ENCODE measurements at regions not wholly inside any gene's neighbourhood (a gene's known extent, or its start where the extent isn't known, plus 50 kb on each side); places are given as distances from the start of the nearest gene placed in this dataset.

DNA sequence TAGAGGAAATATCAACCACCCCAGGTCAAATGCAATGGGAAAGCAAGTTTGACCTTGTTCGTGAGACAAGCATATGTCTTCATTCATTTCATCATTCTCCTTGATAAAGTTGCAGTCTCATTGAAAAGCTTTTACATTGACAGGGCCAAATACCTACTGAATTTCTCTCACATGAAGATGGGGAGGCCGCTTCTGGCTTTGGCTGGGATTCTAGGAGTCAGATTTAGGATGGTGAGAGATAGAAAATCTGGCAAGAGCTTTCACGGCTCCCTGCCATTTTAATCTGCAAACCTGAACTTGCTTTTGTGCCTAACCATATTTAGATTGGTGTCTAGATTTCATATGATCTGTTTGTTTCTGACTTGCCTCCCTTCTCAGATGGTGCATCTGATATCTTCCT, 88.0 kb downstream of the TMEM100 start:
- DNase-seq (ENCODE audit: low read depth in 2 of 2), result no peak

- no peak for DNase-seq (ENCODE audit: low read depth in 2 of 2)
Measured at GRCh38 chr17:55632893-55633292, 89.8 kb downstream of the TMEM100 start.

GRCh38 chr17:55632236-55632635, 90.4 kb downstream of the TMEM100 start:
- no peak for DNase-seq (ENCODE audit: low read depth in 2 of 2)

GRCh38 chr17:55629995-55630394, 92.7 kb downstream of the TMEM100 start:
- no peak for DNase-seq (ENCODE audit: low read depth in 2 of 2)

DNA sequence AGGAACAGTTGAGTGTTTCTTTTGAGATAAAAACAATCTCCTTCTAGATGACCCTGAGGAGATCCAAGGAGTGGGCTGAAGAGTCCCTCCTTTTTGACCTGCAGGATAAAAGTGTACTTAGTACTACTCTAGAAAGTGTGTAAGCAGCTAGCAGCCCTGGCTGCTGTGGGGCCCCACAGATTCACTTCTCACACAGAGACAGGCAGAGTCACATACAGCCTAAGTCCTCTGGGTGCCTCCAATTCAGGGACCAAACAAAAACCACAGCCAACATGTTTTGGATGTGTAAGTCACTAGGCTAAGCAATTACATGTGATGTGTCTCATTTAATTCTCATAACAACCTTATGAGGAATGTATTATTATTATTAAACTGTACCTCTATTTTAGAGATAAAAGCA, 97.1 kb downstream of the TMEM100 start:
- no peak for DNase-seq (ENCODE audit: low read depth in 2 of 2)

DNA sequence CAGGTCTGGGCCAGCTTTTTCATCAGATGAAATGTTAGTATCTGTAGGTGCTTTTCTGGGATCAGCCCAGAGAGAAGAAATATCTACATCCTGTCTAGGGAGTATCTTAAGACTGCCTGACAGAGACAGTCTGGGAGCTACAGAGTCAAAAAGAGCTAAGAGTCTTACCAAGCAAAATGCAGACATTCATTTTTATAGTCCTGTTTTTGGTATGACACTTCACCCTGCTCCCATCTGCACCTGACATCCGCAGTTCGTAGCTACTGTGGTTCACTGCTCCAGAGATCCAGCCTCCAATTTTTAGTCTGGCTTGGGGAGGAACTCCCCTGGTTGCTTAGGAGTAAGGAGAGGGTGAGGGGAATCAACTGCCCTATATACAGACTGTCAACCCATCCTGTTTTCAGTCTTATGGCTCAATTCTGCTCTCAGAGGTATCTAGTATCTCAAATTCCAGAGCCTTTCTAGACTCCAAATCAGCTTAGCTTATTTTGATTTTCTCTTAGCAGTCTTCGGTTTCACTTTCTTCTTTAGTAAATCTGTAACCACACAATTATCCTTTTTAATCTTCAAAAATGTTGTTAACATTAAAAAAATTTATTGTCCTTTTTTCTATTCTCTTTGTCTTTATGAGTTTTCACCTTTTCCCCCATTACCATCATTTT, 97.8 kb downstream of the TMEM100 start:
- DNase-seq (ENCODE audit: low read depth in 2 of 2), result no peak

- no peak for DNase-seq (ENCODE audit: low read depth in 2 of 2)
Measured at GRCh38 chr17:55622547-55622946, 100.1 kb downstream of the TMEM100 start.

DNA sequence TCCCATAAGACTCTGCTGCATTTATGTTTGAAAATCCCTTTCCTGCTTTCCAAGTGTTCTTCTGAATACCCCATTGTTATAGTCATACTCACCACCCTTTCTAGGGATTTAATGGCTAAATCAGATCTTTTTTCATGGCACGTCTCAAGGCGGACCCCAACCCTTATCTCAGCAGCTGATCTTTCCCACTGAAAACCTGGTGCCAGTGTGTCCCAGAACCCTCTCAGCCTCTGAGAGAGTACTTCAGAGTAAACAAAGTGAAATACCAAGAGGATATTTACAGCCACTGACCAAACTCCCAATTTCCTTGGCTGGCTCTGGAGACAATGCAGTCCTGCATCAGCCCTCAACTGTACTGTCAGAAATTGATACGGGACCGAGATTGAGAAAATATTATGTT, 101.7 kb downstream of the TMEM100 start:
- no peak for DNase-seq (ENCODE audit: low read depth in 2 of 2)

DNA sequence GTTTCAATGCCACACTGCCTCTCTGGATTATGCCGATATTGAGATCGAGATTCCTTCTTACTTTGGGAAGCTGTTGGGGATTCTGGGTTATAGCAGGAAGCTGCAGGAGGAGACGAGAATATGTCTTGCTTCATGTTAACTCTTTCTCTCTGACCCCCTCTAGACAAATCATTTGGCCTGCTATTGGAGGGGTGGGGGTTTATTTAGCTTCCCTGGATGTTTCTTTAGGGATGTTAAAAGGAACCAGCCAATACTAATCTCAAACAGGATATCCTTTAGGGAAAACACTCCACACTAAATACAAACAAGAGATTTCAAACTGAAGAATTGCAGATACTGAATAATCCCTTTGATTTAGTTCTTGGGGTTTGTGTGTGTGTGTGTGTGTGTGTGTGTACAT, 102.6 kb downstream of the TMEM100 start:
- DNase-seq (ENCODE audit: low read depth in 2 of 2), result no peak

DNA sequence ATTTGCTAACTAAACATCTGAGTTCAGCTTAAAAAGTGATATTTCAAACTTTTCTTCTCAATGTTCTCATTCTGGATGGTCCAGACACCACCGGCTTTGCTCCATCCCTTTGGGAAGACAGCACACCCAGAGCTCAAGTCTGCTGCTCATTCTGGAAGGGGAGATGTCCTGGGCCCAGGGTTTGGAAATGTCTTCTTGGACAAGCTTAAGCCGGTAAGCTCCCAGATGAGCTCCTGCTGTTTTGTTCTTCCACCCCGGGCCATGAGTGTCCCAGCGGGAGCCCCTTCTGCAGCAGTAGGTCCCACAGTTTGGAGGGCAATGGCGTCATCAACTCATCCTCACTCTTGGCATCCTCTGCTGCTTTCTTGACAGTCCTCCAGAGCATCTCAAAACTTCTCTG, 105.2 kb downstream of the TMEM100 start:
- no peak for DNase-seq (ENCODE audit: low read depth in 2 of 2)

- no peak for DNase-seq (ENCODE audit: low read depth in 2 of 2)
Measured at GRCh38 chr17:55614061-55614460, 102.8 kb upstream of the SMIM36 start.

GRCh38 chr17:55612691-55613141, 101.5 kb upstream of the SMIM36 start:
- DNase-seq (ENCODE audit: low read depth in 2 of 2), result no peak

DNA sequence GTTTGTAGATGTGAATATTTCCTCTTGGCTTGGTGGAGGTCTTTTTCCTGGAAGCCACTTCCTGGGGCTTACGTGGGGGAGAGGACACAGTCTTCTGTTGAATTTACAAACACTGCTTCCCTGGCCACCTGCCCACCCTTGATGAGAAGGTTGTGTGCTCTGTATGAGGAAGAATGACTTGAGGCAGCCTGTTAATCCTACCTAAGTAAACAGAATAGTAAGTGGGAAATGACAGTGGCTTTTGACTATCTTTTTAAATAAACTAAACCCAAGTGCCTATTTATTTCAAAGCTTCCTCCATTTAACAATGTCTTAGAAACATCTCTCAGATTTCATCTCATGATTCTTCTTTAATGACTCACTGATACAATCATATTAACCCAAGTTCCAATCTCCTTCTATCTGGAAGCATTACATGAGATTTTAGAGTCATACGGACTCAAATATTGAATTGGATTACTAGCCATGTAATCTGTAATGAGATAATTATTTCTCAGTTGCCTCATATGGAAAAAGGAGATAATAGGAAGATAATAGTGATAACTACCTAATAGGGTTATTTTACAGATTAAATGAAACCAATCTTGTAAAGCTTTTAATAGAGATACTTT, 96.6 kb upstream of the SMIM36 start:
- no peak for DNase-seq (ENCODE audit: low read depth in 2 of 2)

- DNase-seq (ENCODE audit: low read depth in 2 of 2), result no peak
Measured at GRCh38 chr17:55606488-55606815, 95.2 kb upstream of the SMIM36 start.

- DNase-seq (ENCODE audit: low read depth in 2 of 2), result no peak
Measured at GRCh38 chr17:55605705-55606487, 94.6 kb upstream of the SMIM36 start.

DNA sequence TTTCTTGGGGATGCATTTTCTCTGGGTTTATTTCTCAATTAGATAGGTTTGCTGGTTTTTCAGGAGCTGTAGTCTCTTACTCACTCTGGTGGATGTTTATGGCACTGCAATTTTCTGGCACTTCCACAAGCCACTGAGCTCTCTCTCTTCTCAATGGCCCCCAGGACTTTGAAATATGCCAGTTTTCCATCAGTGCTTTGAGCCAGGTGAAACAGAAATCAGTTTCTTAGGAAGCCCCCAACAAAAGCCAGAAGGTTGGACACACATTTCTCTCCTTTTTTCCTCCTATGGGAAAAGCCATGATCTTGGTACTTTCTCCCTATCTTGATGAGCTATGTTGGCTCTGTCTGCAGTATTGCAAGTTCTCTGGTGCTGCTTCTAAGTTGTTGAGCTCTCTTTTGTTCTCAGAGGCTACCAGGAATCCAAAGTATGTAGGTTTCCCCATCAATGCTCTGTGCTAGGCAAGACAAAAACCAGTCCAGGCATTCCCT, 90.7 kb upstream of the SMIM36 start:
- no peak for DNase-seq (ENCODE audit: low read depth in 2 of 2)

DNA sequence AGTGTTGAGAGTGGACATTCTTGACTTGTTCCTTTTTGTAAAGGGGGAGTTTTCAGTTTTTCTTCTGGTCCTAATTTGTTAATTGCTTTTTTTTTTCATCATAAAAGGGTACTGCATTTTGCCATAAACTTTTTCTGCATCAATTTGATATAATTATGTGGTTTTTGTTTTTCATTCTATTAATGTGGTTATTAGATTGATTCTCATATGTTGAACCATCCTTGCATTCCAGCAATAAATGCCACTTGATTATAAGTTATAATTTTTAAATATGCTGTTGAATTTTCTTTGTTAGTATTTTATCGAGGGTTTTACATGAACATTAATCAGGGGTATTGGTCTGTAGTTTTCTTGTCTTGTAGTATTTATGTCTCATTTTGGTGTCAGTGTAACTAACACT, 87.2 kb upstream of the SMIM36 start:
- DNase-seq (ENCODE audit: low read depth in 2 of 2), result no peak

GRCh38 chr17:55588446-55589242, 77.4 kb upstream of the SMIM36 start:
- DNase-seq (ENCODE audit: low read depth in 2 of 2), result no peak

DNA sequence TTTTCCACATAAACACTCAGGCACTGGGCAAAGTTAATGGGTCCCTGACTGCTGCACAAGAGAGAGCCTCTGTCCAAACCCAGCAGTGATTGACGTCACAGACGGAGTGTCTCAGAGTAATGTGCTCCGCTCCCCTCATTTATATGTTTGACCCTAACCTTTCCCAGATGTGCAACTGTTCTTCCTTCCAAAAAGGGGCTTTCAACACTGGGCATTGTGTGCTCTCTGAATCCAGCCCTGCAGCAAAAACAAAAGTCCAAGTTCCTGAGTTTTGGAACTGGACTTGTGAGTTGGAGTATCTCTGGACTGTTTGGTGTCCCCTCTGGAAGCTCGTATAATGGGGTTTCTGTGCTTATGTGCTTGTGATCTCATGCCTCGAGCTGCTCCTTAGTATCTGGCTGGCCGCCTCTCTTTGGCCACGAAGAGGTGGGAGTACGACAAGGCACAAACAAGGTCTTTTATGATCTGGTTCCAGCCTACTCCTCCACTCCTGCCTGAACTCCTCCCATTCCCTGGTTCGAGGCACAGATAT, 76.4 kb upstream of the SMIM36 start:
- no peak for DNase-seq (ENCODE audit: low read depth in 2 of 2)

GRCh38 chr17:55585629-55586028, 74.4 kb upstream of the SMIM36 start:
- no peak for DNase-seq (ENCODE audit: low read depth in 2 of 2)

GRCh38 chr17:55584861-55585260, 73.6 kb upstream of the SMIM36 start:
- DNase-seq (ENCODE audit: low read depth in 2 of 2), result no peak
